ENCODE measurements at regions not wholly inside any gene's neighbourhood (a gene's known extent, or its start where the extent isn't known, plus 50 kb on each side); places are given as distances from the start of the nearest gene placed in this dataset.
"Not testable (repeated sequence)": the region's sequence is repeated elsewhere in the genome, so short reads cannot be mapped to it uniquely, and the experiment has no call there.

DNA sequence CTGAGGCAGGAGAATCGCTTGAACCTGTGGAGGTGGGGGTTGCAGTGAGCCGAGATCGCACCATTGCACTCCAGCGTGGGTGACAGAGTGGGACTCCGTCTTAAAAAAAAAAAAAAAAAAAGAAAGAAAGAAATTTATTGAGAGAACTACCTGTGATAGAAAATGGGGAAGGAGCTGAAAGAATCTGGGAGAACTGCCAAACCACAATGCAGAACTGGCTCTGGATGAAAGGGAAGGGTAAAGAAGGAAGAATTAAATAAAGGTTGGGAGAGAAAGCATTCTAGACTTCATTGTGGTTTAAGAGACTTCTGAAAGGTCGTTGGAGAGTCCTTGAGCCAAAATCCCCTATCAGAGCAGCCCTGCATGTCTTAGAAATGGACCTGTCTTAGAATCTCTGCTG, 567.9 kb upstream of the HTR2C start:
- no peak for DNase-seq (ENCODE audit: low read depth)

DNA sequence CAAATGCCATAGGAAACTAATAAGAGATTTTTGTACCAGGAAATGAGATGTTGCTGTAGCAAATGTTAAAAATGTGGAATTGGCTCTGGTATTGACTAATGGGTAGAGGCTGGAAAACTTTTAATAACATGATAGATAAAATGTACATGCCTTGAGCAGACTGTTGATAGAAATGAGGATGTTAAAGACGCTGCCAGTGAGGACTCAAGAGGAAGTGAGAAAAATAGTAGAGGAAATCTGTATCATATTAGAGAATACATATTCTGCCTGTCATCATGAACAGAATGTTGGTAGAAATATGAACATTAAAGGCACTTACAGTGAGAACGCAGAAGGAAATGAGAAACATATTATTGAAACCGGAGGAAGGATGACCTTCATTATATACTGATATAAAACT, 577.2 kb upstream of the HTR2C start:
- no peak for DNase-seq (ENCODE audit: low read depth)

DNA sequence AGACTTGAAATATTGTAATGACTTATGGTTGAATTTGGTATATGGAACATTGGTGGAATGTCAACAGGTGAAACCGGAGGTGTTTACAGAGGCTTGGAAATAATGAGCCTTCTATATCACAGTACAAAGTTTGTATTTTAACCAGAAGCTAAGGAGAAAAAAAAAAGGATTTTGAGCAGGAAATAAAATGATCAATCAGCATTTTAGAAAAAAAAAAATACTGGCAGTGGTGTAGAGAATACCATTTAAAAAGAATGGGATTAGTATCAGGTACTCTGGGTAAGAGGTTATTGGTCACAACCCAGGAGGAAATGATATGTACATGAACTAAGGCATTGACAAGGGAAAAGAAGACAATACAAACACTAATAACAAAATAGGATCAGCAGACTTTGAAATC, 587.1 kb upstream of the HTR2C start:
- no peak for DNase-seq (ENCODE audit: low read depth)

DNA sequence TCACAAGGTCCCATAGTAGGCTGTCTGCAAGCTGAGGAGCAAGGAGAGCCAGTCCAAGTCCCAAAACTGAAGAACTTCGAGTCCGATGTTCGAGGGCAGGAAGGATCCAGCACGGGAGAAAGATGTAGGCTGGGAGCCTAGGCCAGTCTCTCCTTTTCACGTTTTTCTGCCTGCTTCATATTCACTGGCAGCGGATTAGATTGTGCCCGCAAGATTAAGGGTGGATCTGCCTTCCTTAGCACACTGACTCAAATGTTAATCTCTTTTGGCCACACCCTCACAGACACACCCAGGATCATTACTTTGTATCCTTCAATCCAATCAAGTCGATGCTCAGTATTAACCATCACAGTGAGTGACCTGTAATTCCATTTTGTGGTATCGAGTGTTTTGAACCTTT, 592.2 kb upstream of the HTR2C start:
- not testable (repeated sequence) for DNase-seq (ENCODE audit: low read depth)

DNA sequence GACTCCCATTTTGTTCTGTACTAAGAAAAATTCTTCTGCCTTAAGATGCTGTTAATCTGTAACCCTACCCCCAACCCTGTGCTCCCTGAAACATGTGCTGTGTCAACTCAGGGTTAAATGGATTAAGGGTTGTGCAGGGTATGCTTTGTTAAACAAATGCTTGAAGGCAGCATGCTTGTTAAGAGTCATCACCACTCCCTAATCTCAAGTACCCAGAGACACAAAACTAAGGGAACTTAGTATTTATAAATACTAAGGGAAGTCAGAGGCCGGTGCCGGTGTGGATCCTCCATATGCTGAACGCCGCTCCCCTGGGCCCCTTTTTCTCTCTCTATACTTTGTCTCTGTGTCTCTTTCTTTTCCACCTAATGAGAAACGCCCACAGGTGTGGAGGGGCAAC, 593.2 kb upstream of the HTR2C start:
- not testable (repeated sequence) for DNase-seq (ENCODE audit: low read depth)

DNA sequence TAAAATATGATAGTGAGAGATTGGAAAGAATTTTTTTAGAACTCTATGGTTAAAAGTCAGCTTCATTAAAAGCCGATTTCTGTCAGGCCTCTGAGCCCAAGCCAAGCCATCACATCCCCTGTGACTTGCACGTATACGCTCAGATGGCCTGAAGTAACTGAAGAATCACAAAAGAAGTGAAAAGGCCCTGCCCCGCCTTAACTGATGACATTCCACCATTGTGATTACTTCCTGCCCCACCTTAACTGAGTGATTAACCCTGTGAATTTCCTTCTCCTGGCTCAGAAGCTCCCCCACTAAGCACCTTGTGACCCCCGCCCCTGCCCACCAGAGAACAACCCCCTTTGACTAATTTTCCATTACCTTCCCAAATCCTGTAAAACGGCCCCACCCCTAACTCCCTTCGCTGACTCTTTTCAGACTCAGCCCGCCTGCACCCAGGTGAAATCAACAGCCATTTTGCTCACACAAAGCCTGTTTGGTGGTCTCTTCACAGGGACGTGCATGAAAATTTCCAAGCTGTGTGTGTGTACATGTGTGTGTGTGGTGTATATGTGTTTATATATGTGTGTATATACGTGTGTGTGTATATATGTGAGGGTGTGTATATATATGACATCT, 595.5 kb upstream of the HTR2C start:
- not testable (repeated sequence) for DNase-seq (ENCODE audit: low read depth)

DNA sequence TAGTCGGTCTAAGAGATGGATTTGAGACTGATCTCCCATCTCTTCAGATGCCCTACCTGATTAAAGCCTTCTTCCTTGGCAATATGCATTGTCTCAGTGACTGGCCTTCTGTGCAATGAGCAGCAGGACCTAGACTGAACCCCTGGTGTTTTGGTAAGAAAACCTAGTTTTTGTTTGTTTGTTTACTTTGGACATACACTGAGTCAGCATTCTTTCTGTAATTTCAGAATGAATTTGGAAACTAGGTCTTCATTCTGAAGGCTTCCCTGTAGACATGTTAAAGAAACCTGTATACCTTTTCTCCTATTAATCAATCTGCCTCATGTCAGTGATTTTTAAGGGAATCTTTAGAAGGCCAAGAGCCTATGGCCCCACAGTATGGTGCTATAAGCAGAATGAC, 597.5 kb upstream of the HTR2C start:
- no peak for DNase-seq (ENCODE audit: low read depth)

DNA sequence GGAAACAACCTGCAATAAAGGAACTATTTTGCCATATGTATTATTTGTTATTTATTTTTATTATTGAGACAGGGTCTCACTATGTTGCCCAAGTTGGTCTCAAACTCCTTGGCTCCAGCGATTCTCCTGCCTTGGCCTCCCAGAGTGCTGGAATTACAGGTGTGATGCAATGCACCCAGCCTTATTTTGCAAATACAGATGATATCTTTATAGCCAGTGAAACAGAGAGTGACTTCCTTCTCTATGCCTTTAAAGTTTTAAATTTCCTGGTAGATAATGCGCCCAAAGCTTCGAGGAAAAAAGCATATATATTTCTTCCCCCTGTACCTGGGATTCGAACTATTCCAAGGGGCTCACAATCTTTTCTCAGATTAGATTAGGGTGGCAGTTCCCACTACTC, 601.1 kb upstream of the HTR2C start:
- no peak for DNase-seq (ENCODE audit: low read depth)

DNA sequence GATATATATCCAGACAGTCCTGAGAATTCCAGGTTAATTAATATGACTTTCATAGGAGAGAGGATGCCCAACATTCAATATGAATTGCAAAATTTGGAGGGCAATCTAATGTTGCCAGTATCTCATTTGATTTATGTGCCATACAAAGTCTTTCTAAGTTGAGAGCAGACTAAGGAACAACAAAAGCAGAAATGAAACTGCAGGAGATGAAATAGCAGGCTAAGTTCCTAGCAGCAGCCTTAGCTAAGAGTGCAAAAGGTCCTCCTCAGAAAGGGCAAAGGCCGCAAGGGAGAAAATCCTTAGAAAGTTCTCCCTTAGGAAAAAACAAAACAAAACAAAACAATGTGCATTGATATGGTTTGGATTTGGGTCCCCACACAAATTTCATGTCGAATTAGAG, 602.9 kb upstream of the HTR2C start:
- DNase-seq (ENCODE audit: low read depth): no peak

DNA sequence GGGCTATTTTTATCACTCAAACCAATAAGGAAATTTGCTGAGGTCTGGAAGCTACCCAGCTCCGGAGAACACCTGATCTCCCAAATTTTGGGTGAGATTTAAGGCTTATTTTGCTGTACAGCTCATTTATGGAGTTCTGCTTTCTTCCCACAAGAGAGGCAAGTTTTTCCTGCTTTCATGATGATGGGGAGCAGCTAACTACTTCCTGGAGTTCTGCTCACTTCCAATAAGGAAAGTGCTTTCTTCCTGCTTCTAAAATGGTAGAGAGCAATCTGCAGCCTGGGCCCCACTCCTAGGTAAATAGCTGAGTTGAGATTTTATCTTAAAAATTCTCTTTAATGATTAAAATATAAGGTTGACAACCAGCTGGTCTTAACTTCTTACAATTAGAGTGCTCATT, 606.0 kb upstream of the HTR2C start:
- no peak for DNase-seq (ENCODE audit: low read depth)

DNA sequence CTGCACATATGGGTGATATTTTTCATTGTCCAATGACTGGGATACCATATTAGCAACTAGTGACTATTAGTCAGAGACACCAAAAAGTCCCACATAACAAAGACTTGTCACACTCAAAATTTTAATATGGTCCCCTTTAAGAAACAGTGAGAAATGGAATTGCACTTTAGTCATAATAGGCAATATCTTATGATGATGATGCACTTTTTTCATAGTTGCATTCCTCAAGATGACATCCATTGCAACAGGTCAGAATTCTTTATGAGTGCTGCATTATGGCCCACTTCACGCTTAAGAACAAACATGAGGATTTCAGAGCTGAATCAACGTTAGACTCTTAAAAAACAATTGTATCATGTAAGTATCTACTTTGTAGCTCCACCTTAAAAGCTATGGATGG, 608.4 kb upstream of the HTR2C start:
- DNase-seq (ENCODE audit: low read depth): no peak

DNA sequence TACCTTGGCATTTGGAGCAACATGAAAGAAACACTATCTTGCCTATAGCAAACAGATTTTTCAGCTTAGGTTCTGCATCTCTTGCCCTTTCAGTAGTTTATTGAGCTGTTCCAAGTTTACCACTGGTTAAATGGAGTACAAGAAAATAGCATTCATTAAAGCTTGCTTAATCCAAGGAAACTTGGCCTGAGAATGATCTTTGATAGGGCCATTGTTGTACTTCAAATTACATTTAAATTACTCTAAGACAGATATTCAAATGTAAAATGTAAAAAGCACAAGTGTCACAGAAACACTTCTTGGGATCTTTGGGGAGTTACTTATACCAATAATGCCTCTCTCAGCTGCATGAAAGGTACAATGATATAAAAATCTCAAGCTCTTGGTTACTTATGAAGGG, 609.0 kb upstream of the HTR2C start:
- DNase-seq (ENCODE audit: low read depth): no peak

DNA sequence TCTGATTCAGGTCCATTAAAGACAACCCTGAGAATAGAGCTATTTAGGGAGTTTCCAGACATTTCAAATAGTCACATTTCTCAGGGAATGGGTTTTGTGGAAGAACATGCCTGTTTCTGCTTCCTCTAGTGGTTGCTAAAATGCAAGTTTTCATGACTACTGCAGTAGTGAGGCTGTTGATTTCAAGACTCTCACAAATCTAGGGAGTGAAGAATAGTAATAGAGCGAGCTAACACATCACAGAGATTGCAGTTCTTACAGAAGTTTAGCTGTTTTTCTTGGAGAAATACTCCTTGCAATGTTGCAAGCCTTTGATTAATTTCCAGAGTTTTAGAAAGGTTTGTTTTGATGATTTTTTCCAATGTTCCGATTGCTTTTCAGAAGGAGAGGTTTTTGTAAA, 610.2 kb upstream of the HTR2C start:
- no peak for DNase-seq (ENCODE audit: low read depth)

DNA sequence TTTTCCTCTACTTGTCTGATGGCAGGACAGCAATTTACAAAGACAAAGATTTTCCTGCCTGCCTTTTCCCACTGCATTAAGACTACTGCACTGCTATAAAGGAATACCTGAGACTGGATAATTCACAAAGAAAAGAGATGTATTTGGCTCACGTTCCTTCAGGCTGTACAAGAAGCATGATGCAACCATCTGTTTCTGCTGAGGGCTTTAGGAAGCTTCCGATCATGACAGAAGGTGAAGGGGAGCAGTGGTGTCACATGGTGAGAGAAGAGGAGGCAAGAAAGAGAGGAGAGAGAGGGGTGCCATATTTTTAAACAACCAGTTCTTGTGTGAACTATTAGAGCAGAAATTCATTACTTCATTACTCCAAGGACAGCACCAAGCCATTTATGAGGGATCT, 617.1 kb upstream of the HTR2C start:
- DNase-seq (ENCODE audit: low read depth): no peak

DNA sequence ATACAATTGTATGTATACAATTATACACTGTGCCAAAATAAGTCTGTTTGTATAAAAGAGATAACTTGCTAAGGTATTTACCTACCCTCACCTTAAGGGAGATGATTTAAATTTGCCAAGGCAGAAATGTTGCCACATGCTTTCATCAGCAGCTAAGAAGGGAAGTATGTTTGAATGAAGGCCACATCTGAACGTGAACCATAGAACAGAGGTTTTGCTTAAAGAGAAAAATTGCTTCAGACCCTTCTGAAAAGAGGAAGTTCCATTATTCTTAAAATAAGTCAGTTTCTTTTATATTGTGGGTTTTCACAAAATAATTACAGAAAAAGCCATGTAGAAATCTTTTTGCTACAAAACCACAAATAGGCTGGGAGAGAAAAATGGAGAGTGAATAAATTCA, 621.5 kb upstream of the HTR2C start:
- no peak for DNase-seq (ENCODE audit: low read depth)

DNA sequence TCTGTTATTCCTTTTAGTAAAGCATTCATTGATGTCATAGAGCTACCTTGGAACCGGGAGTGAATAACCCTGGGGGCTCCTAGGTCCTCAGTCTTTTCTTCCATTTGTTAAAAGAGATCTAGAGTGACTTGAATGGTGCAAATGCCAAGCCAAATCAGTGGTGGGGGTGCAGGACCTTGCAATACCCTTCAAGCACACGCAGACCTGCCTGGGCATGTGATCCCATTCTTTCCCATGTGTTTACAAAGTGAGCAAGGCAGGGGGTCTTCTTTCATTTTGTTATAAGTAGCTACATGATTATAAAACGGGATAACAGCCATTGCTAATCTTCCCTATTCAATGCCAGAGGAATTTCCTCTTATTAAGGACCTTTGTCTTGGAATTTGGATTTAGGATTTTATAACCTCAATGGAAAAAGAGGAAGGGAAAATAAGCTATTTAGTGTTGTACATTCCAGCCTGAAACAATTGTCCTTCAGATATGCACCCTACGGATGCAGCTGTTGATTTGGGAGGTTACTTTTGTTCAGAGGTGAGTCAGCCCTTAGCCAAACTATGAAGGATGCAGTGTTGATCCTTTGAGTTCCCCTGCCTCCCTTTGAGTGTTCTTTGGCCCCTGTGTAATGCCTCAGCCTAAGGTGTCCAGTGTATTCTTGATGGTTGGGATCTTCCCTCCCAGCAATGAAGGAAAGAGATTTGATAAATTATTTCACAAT, 623.8 kb upstream of the HTR2C start:
- no peak for DNase-seq (ENCODE audit: low read depth)

DNA sequence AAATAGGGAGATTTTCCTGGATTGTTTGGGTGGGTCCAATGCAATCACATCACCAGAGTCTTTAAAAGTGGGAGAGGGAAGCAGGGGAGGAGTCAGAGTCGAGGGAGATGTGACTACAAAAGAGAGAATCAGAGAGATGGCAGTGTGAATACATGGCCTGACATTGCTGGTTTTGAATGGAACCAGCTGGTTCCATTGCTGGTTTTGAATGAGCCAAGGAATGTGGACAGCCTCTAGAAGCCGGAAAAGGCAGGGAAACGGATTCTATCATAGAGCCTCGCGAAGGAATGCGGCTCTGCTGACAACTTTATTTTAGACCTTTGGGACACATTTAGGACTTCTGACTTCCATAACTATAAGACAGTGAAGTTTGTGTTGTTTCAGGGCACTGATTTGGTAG, 627.0 kb upstream of the HTR2C start:
- DNase-seq (ENCODE audit: low read depth): no peak

DNA sequence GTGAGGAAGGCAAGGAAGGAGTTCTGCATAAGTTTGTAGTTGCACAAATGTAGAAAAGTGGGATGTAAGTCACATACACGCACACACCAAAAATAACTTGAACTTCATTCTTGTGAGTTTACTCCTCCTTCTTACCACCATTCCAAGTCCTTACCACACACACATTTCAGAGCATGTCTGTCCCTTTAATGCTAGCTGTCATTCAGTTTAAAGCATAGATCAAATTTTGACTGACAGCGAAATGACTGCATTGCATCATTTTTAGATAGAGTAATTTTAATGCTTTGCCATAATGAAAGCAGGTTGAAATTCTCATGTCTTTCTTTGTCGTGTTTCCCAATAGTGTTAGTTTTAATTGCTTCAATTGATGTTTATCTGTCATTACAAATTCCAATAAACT, 629.6 kb upstream of the HTR2C start:
- DNase-seq (ENCODE audit: low read depth): no peak

DNA sequence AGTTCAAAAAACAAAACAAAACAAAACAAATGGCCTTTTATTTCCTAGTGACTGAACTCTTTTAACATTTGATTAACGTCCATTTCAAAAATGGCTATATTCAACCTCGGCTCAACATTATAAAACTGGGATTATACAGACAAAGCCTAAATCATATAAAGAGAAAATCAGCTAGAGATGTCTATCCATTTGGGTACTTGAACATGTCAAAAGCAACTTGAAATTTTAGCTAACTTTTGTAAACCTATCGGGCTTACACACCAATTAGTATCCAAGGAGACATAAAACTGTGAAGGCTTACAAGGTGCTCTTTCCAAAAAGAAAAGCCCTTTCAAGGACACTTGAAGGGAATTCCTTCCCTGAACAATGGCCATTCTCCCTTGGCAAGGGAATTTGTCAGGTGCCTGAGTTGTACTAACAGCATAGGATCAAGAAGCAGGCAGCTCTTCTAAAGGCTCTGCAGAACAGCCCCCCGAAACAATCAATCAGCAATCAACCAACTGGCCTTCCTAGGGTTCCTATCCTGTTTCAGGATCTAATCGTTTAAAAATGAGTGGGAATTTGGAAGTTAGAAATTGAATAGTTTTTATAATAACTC, 633.7 kb upstream of the HTR2C start:
- no peak for DNase-seq (ENCODE audit: low read depth)

DNA sequence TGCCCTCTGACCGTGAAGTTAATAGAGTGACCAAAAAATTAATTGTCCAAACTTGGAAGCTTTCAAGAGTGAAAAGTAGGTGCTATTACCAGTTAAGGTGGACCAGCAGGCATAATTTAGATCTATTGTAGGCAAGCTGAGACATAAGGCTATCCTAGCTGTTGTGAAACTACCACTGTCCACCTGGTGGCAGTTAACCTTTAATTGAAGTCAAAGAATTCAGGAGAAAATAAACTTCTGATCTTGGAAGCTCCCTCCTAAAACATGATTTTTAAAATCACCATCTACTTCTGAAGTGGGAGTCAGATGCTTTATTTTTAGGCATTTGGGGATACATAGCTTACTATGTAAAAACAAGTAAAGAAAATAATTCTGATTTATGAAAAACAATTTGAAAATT, 636.3 kb upstream of the HTR2C start:
- no peak for DNase-seq (ENCODE audit: low read depth)

DNA sequence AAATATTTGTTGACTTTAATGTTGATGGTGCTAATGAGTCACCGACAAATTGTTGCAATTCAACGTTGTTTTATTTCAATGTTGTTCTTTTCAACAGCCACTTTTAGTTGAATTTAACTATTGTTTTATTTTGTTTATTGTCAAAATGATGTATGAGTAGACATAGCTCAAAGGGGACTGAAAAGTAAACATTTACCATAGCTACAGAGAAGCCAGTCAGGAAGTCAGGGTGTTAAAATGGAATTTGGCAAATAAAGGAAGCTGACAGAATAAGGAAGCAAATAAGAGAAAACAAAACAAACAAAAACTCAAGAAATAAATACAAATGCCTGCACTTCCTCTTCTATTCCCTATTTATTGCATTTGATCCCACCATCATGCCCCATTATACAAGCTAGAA, 648.4 kb upstream of the HTR2C start:
- DNase-seq (ENCODE audit: low read depth): no peak

DNA sequence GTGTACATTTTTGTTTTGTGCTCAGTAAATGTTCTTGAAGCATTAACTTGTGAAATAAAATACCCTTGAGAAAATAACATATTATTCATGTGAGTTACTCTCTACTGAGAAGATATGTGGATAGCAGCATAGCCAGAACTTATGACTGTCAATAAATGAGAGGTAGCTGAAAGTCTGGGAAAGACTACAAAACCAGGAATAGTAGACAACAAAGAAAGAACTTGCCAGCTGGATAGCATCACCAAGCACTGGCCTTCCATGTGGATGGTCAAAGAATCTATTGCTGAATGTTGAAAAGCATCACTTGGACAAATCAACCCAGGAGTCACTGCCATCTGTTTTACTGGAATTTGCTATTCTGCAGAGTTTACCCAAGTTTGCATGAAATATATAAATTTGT, 650.0 kb upstream of the HTR2C start:
- no peak for DNase-seq (ENCODE audit: low read depth)

DNA sequence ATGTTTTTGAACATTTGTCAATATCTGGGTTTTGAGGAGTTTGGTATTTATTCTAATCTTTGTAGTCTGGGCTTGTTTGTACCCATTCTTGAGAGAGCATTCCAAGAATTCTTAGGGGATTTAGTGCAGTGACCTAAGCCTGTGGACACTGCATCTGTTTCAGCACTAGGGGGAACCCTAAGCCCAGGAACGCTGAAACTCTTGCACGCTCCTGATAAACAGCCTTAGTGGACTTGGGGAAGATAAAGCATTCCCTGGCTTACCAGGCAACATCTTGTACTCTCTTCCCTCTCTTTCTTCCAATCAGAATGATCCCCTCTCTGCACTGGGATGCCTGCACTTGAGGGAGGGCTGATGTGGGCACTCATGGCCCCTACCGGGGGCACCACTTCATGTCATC, 654.9 kb upstream of the HTR2C start:
- peak; percentile 13 for DNase-seq (ENCODE audit: low read depth)

DNA sequence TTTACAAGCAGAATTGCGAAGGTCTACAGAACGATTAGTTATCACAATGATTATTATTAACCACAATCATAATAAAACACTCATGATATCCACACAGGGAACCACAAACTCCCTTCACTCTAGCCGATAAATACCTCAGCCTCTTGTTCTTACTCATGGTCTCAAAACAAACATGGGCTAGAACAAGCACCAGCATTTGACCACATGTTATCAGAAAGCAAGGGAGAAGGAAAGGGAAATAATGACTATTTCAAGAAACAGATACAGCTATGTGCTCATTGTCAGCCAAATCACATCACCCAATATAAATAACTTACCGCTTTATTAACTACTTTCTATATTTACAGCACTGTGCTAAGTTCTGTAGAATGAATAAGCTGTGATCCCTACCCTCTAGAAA, 663.2 kb upstream of the HTR2C start:
- DNase-seq (ENCODE audit: low read depth): no peak

Data from amniotic epithelial cell (primary cell).